ENCODE measurements at regions not wholly inside any gene's neighbourhood (a gene's known extent, or its start where the extent isn't known, plus 50 kb on each side); places are given as distances from the start of the nearest gene placed in this dataset.

DNA sequence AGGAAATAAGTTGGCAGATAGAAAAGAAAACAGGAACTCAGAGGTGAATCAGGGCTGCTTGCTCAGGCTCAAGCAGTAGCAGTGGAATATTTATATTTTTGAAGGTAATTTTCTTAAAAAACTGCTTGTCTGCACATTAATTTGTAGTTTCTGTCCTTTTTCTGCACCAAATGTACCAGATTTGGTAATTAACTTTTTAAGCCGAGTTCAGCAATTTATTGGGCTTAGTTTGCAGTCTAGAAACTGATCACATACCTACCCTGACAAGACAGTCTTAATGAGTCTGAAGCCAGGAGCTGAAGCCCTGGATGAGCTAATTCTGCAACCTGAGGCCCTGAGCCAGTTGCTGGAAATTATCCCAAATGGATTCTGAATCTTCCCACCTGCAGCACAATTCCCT is 647.0 kb downstream of the TDRD15 start:
- H3K27me3 ChIP-seq (ENCODE audit: low read depth, low read length), result no peaks in the 10 kb centered on the region
- H3K9me3 ChIP-seq (ENCODE audit: insufficient read depth, low read length), result no peaks in the 10 kb centered on the region
- H3K4me2 ChIP-seq (ENCODE audit: low read length), result no peak overlapping the region
- H3K36me3 ChIP-seq (replicated peaks; ENCODE audit: low read depth, low read length), result no peaks in the 10 kb centered on the region
- H3K79me2 ChIP-seq (ENCODE audit: low read length), result no peaks in the 10 kb centered on the region
- no peak overlapping the region for H3K27ac ChIP-seq (ENCODE audit: low read length)
- H4K20me1 ChIP-seq (ENCODE audit: insufficient read depth, low read length), result no peaks in the 10 kb centered on the region
- no peak overlapping the region for H3K4me3 ChIP-seq (ENCODE audit: low read length)
- no peak for TF ChIP-seq EZH2phosphoT487 (IDR thresholded peaks at IDR 0.05; ENCODE audit: low read depth)
- TF ChIP-seq, protein P1, sequence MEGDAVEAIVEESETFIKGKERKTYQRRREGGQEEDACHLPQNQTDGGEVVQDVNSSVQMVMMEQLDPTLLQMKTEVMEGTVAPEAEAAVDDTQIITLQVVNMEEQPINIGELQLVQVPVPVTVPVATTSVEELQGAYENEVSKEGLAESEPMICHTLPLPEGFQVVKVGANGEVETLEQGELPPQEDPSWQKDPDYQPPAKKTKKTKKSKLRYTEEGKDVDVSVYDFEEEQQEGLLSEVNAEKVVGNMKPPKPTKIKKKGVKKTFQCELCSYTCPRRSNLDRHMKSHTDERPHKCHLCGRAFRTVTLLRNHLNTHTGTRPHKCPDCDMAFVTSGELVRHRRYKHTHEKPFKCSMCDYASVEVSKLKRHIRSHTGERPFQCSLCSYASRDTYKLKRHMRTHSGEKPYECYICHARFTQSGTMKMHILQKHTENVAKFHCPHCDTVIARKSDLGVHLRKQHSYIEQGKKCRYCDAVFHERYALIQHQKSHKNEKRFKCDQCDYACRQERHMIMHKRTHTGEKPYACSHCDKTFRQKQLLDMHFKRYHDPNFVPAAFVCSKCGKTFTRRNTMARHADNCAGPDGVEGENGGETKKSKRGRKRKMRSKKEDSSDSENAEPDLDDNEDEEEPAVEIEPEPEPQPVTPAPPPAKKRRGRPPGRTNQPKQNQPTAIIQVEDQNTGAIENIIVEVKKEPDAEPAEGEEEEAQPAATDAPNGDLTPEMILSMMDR (IDR thresholded peaks at IDR 0.05; ENCODE audit: low read depth, low read length), result no peak
- no peak overlapping the region for H2AFZ ChIP-seq (ENCODE audit: low read depth, low read length)
- H3K4me1 ChIP-seq (ENCODE audit: low read length), result no peaks in the 10 kb centered on the region
- H3K9ac ChIP-seq (ENCODE audit: low read length), result no peak overlapping the region

- H3K27me3 ChIP-seq (ENCODE audit: low read depth, low read length), result no peaks in the 10 kb centered on the region
- H3K4me1 ChIP-seq (ENCODE audit: low read length), result no peaks in the 10 kb centered on the region
- H2AFZ ChIP-seq (ENCODE audit: low read depth, low read length), result no peak overlapping the region
- no peak overlapping the region for H3K4me3 ChIP-seq (ENCODE audit: low read length)
- no peak overlapping the region for H3K4me2 ChIP-seq (ENCODE audit: low read length)
- TF ChIP-seq, protein P1 (IDR thresholded peaks at IDR 0.05; ENCODE audit: low read depth, low read length), result no peak
- H3K9ac ChIP-seq (ENCODE audit: low read length), result no peak overlapping the region
- no peaks in the 10 kb centered on the region for H3K36me3 ChIP-seq (replicated peaks; ENCODE audit: low read depth, low read length)
- no peak overlapping the region for H3K27ac ChIP-seq (ENCODE audit: low read length)
- no peaks in the 10 kb centered on the region for H3K79me2 ChIP-seq (ENCODE audit: low read length)
- no peaks in the 10 kb centered on the region for H4K20me1 ChIP-seq (ENCODE audit: insufficient read depth, low read length)
- H3K9me3 ChIP-seq (ENCODE audit: insufficient read depth, low read length), result no peaks in the 10 kb centered on the region
These were observed 648.9 kb downstream of the TDRD15 start for GRCh38 chr2:21772624-21773023.

- no peak overlapping the region for H3K4me2 ChIP-seq (ENCODE audit: low read length)
These were observed 649.4 kb downstream of the TDRD15 start for GRCh38 chr2:21773168-21773567.

DNA sequence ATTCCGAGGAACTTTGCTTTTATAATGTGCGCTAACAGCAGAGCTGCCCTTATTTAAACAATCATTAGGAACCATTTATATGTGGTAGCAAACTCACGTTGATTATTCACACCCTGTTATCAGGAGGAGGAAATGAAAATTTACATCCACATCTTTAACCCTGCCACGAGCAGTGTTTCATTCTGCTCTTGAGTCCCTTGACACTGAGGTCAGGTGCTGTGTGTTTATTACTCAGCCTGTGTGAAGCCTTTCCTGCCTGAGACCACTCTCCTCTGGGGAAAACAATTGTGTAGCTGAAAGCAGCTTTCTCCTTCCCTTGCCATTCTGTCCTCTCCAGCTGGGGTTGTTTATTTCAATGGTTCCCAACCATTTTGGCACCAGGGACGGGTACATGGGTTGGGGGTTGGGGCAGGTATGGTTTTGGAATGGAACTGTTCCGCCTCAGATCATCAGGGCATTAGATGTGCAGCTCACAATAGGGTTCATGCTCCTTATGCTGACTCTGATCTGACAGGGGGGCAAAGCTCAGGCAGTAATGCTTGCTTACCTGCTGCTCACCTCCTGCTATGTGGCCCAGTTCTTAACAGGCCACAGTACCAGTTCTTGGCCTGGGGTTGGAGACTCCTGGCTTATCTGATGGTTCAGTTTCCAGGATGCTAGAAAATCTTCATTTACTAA is 651.1 kb downstream of the TDRD15 start:
- Histone ChIP-seq H2AFZ (ENCODE audit: low read depth, low read length) (no peak overlapping the region), H3K4me3 (ENCODE audit: low read length) (no peak overlapping the region), H3K36me3 (replicated peaks; ENCODE audit: low read depth, low read length) (no peaks in the 10 kb centered on the region), H3K4me1 (ENCODE audit: low read length) (no peaks in the 10 kb centered on the region), H3K9ac (ENCODE audit: low read length) (no peak overlapping the region), H3K4me2 (ENCODE audit: low read length) (no peak overlapping the region), H3K27ac (ENCODE audit: low read length) (no peak overlapping the region), H3K9me3 (ENCODE audit: insufficient read depth, low read length) (no peaks in the 10 kb centered on the region), H3K27me3 (ENCODE audit: low read depth, low read length) (no peaks in the 10 kb centered on the region), H4K20me1 (ENCODE audit: insufficient read depth, low read length) (no peaks in the 10 kb centered on the region), H3K79me2 (ENCODE audit: low read length) (no peaks in the 10 kb centered on the region)
- TF ChIP-seq EZH2phosphoT487 (IDR thresholded peaks at IDR 0.05; ENCODE audit: low read depth), result no peak
- TF ChIP-seq, protein P1 (IDR thresholded peaks at IDR 0.05; ENCODE audit: low read depth, low read length), result no peak

More at GRCh38 chr2:21773168-21773567, 649.4 kb downstream of the TDRD15 start:
- no peaks in the 10 kb centered on the region for H3K27me3 ChIP-seq (ENCODE audit: low read depth, low read length)
- no peak overlapping the region for H3K4me3 ChIP-seq (ENCODE audit: low read length)
- no peaks in the 10 kb centered on the region for H3K9me3 ChIP-seq (ENCODE audit: insufficient read depth, low read length)
- no peak overlapping the region for H3K9ac ChIP-seq (ENCODE audit: low read length)
- H2AFZ ChIP-seq (ENCODE audit: low read depth, low read length), result no peak overlapping the region
- H3K4me1 ChIP-seq (ENCODE audit: low read length), result no peaks in the 10 kb centered on the region
- H3K36me3 ChIP-seq (replicated peaks; ENCODE audit: low read depth, low read length), result no peaks in the 10 kb centered on the region
- no peaks in the 10 kb centered on the region for H4K20me1 ChIP-seq (ENCODE audit: insufficient read depth, low read length)
- TF ChIP-seq EZH2phosphoT487 (IDR thresholded peaks at IDR 0.05; ENCODE audit: low read depth), result no peak
- TF ChIP-seq, protein P1 (IDR thresholded peaks at IDR 0.05; ENCODE audit: low read depth, low read length), result no peak
- H3K79me2 ChIP-seq (ENCODE audit: low read length), result no peaks in the 10 kb centered on the region
- no peak overlapping the region for H3K27ac ChIP-seq (ENCODE audit: low read length)
